Activated naive CD4-positive, alpha-beta T cell treated with anti-CD3 and anti-CD28 coated beads for 36 hours (primary cell): ENCODE measurements at regions not wholly inside any gene's neighbourhood (a gene's known extent, or its start where the extent isn't known, plus 50 kb on each side); places are given as distances from the start of the nearest gene placed in this dataset.
"Not testable (repeated sequence)": the region's sequence is repeated elsewhere in the genome, so short reads cannot be mapped to it uniquely, and the experiment has no call there.

Experiments
- CTCF ChIA-PET: fragments of 350-600 bp; sonication (Branson Sonifier 250); formaldehyde crosslinking; loops from one replicate; lab custom pipeline; 2021; ENCODE audit warnings: antibody characterized with exemption; lab: Charles Lee
- DNase-seq: peaks from one replicate; pipeline ENCODE4 v3.0.0-alpha.2; 2020
- H3K27ac Mint-ChIP-seq: one replicate; pipeline ENCODE4 v1.8.0; 2021; ENCODE audit warnings: mild to moderate bottlenecking, mixed read lengths
- H3K27me3 Mint-ChIP-seq: one replicate; pipeline ENCODE4 v1.8.0; 2021; ENCODE audit warnings: low read depth, mixed read lengths
- H3K36me3 Mint-ChIP-seq: one replicate; pipeline ENCODE4 v1.8.0; 2021; ENCODE audit warnings: low read depth, mixed read lengths
- H3K4me1 Mint-ChIP-seq: one replicate; pipeline ENCODE4 v1.8.0; 2021; ENCODE audit warnings: low read depth, mixed read lengths
- H3K4me3 Mint-ChIP-seq: one replicate; pipeline ENCODE4 v1.8.0; 2021; ENCODE audit warnings: mild to moderate bottlenecking, moderate library complexity, mixed read lengths
- H3K9me3 Mint-ChIP-seq: one replicate; pipeline ENCODE4 v1.8.0; 2021; ENCODE audit warnings: mixed read lengths
- intact Hi-C: fragments of 100-400 bp; cut with micrococcal nuclease; formaldehyde crosslinking; loops from one replicate; pipeline ENCODE4 v1.15.1; 2023

DNA sequence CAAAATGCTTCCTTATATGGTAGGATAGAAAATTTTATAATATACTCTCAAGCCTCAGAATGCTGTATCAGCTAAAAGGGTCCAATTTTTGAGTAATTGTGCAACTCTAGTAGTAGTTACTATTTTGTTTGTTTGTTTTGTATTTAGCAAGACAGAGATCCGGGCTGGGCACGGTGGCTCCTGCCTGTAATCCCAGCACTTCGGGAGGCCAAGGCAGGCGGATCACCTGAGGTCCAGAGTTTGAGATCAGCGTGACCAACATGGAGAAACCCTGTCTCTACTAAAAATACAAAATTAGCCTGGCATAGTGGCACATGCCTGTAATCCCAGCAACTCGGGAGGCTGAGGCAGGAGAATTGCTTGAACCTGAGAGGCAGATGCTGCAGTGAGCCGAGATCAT, 216.8 kb upstream of the CT83 start:
- H3K27ac Mint-ChIP-seq, H3K4me1 Mint-ChIP-seq, H3K36me3 Mint-ChIP-seq, H3K4me3 Mint-ChIP-seq, H3K27me3 Mint-ChIP-seq, H3K9me3 Mint-ChIP-seq, CTCF ChIA-PET, intact Hi-C loops, DNase-seq: not testable (repeated sequence)

DNA sequence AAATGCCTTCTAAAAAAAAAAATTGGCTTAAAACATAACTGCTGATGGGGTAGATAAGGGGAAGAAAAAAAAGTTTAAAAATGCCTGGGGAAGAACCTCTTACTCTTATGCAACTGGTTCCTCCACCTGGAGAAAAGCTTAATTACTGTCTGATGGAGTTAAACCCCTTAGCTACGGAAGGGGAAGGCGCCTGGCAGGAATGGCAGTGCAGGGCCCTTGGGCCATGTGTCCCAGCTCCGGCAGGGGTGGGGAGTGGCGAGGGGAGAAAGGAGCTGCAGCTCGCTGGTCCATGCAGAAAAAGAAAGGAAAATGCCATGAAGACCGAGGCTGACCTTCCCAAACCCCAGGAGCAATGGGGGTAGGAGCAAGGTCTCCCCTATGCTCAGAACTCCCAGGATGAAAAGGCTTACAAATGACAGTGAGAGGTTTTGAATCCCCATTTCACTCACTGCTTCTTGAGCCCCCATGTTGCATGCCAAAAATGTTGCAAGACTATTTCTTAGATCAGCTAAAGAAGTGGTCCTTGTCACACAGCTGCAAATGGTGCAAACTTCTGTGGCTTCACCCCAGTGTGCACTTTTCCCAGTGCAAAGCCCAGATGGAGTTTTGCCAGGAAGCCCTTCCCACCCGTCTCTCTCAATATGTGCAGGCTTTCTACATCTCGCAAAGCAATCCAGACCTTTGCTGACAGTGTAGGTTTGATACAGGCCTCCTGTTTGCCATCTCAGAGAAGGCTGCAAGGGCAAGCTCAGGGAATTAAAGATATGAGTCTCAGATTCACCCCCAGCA, 204.8 kb upstream of the CT83 start:
- Mint-ChIP-seq H3K4me1 (no peaks in the 10 kb centered on the region), H3K4me3 (no peak overlapping the region), H3K36me3 (no peaks in the 10 kb centered on the region), H3K9me3 (no peaks in the 10 kb centered on the region), H3K27me3 (no peaks in the 10 kb centered on the region), H3K27ac (no peak overlapping the region)
- CTCF ChIA-PET, result no interaction called here
- intact Hi-C loops, result no loop called here
- DNase-seq, result no peak

DNA sequence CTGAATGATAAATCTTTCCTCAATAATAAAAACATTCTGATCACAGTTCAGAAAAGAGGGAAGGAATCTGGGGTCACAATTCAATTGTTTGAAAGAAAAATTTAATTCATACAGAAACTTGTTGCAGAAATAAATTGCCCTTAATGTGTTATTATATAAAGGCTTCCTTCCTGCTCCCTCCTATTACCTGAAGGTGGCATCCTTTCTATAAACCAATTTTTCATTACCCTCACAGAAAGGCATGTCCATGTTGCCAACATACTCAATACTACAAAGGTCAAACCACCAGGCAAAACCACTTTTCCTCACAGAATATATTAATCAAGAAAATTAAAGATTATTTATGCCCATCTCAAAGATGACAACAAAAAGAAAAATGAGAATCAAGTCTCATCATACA, 194.3 kb upstream of the CT83 start:
- DNase-seq, result no peak
- H3K36me3 Mint-ChIP-seq, result no peaks in the 10 kb centered on the region
- no peak overlapping the region for H3K27ac Mint-ChIP-seq
- H3K27me3 Mint-ChIP-seq, result no peaks in the 10 kb centered on the region
- H3K4me3 Mint-ChIP-seq, result no peak overlapping the region
- intact Hi-C loops, result no loop called here
- CTCF ChIA-PET, result no interaction called here
- no peaks in the 10 kb centered on the region for H3K4me1 Mint-ChIP-seq
- peaks cover 4% of the 10 kb centered on the region for H3K9me3 Mint-ChIP-seq

DNA sequence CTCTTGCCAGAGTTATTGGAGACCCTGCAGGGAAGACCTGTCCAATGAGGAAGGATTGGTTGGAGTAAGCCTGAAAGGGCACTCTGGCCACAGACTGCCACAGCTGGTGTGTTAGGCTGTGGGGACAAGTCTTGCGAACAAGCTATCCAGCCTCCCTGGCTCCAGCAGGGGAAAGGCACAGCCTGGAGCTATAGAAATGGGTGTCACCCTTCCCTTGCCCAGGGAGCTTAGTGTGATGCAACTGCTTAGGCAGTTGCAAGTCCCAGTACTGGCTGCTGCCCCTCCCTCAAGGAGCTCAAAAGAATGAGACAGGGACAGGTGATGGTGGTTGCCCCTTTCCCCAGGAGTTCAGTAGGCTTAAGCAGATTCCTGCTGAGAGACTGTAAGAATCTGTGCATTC, 165.7 kb upstream of the CT83 start:
- Mint-ChIP-seq H3K9me3 (no peaks in the 10 kb centered on the region), H3K27ac (no peak overlapping the region), H3K4me3 (no peak overlapping the region), H3K36me3 (no peaks in the 10 kb centered on the region), H3K4me1 (no peaks in the 10 kb centered on the region), H3K27me3 (no peaks in the 10 kb centered on the region)
- CTCF ChIA-PET, result no interaction called here
- intact Hi-C loops, result no loop called here
- DNase-seq, result no peak

DNA sequence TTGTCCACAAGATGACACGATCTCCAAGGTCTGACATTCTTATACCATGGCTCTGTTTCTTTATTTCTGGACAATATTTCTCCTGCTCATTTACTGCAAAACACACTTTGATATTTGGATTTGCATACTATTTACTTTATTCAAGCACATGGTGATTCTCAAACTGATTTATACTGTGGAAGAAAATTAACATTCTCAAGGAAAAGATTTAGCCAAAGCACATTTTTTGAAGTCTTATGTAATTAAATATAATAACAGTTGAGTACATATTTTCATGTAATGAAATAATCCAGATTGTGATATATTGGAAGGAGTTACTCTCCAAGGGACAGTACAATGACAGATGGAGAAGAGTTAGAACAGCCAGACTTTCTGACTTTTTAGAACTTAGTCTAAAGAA, 155.8 kb upstream of the CT83 start:
- no peaks in the 10 kb centered on the region for H3K4me1 Mint-ChIP-seq
- CTCF ChIA-PET, result no interaction called here

DNA sequence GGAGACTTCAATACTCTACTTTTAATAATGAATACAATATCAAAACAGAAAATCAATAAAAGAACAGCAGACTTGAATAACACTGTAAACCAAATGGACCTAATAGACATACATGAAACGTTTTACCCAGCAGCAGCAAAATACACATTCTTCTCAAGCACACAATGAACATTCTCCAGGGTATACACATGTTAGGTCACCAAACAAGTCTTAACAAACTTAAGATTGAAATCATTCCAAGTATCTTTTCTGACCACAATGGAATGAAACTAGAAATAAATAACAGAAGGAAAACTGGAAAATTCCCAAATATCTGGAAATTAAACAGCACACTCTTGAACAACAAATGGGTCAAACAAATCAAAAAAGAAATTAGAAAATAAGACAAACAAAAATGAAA, 145.0 kb upstream of the CT83 start:
- Mint-ChIP-seq H3K4me1 (no peaks in the 10 kb centered on the region), H3K27me3 (no peaks in the 10 kb centered on the region), H3K9me3 (no peaks in the 10 kb centered on the region), H3K4me3 (no peak overlapping the region), H3K27ac (no peak overlapping the region), H3K36me3 (no peaks in the 10 kb centered on the region)
- intact Hi-C loops, result no loop called here
- CTCF ChIA-PET, result no interaction called here
- DNase-seq, result no peak

More for the DNA sequence above, 155.8 kb upstream of the CT83 start:
- DNase-seq, result no peak
- Mint-ChIP-seq H3K36me3 (no peaks in the 10 kb centered on the region), H3K27ac (no peak overlapping the region), H3K27me3 (no peaks in the 10 kb centered on the region), H3K9me3 (no peaks in the 10 kb centered on the region), H3K4me3 (no peak overlapping the region)
- intact Hi-C loops, result no loop called here

DNA sequence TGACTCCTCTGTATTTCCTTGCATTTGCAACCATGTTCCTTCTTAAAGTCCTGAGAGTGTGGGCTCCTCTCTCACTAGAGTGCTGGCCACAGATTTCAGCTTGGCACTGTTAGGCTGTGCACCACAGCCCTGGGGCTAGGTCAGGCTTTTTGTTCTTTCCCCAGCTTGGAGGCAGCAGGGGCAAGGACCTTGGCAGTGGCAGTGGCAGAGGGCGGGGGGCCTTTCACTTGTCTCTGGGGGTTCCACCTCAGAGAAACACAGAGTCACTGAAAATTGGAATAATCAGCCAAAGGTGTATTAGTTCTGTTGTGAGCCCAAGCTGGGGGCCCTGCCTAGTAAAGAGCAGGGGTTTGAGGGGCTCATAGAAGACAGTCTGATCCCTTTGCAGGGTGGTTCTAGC, 142.8 kb upstream of the CT83 start:
- intact Hi-C loops, result no loop called here
- CTCF ChIA-PET, result no interaction called here

DNA sequence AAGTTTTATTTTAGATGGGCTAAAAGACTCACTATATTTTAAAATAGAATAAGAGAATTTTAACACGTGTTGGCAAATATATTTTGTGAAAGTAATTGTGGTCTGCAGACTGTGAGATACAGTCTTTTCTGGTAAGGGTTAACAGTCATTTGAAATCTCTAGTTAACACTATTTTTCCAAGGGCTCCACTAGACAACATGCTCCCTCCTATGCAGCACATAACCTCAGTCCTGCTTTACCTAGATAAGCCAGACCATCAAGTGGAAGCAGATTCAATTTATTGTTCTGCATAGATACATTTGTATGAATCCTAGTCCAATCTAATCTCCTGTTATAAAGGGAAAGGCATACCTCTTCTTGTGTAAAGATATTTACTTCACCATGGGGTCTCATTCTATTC, 133.2 kb upstream of the CT83 start:
- CTCF ChIA-PET, result no interaction called here
- Mint-ChIP-seq H3K4me1 (no peaks in the 10 kb centered on the region), H3K9me3 (no peaks in the 10 kb centered on the region), H3K27ac (no peak overlapping the region), H3K27me3 (no peaks in the 10 kb centered on the region), H3K36me3 (no peaks in the 10 kb centered on the region), H3K4me3 (no peak overlapping the region)
- intact Hi-C loops, result no loop called here
- no peak for DNase-seq

More for the DNA sequence above, 142.8 kb upstream of the CT83 start:
- no peaks in the 10 kb centered on the region for H3K27me3 Mint-ChIP-seq
- no peaks in the 10 kb centered on the region for H3K9me3 Mint-ChIP-seq
- H3K36me3 Mint-ChIP-seq, result no peaks in the 10 kb centered on the region
- H3K4me3 Mint-ChIP-seq, result no peak overlapping the region
- no peak for DNase-seq
- no peak overlapping the region for H3K27ac Mint-ChIP-seq
- no peaks in the 10 kb centered on the region for H3K4me1 Mint-ChIP-seq
